H1 (cell line): ENCODE measurements at regions not wholly inside any gene's neighbourhood (a gene's known extent, or its start where the extent isn't known, plus 50 kb on each side); places are given as distances from the start of the nearest gene placed in this dataset.
A peak's percentile ranks its signal among the peaks of the same experiment; 100 is the strongest.

ENCODE experiments used
- CTCF ChIA-PET: fragments of 300-600 bp; sonication (Branson Sonifier 250); formaldehyde crosslinking; loops from one replicate; lab custom pipeline; 2021; ENCODE audit not compliant: partially characterized antibody; lab: Charles Lee
- POLR2A ChIA-PET: fragments of 300-600 bp; sonication (Branson Sonifier 250); formaldehyde crosslinking; loops from one replicate; lab custom pipeline; 2021; ENCODE audit warnings: inconsistent platforms; ENCODE audit not compliant: partially characterized antibody; lab: Charles Lee
- DNase-seq, 2 experiments: peaks; one replicate each; pipeline versions ENCODE4 v3.0.0 to v3.0.0-alpha.2; 2010 to 2022; ENCODE audit warnings: low spot score in 2 of 2, low read depth in 1 of 2, mixed read lengths in 1 of 2
- FAIRE-seq: peaks from 2 replicates; lab custom pipeline; 2011; peaks lifted over from hg19 to GRCh38; lab: Jason Lieb, UNC
- H2AFZ ChIP-seq: 2 replicates; pipeline ENCODE4 v1.8.1; 2012; ENCODE audit warnings: low read length, inconsistent platforms
- H2AK5ac ChIP-seq: 2 replicates; pipeline ENCODE4 v1.6.1; 2013; ENCODE audit warnings: low read depth, low read length
- H2BK120ac ChIP-seq: replicated peaks from 2 replicates; pipeline ENCODE3; 2013; ENCODE audit warnings: low read depth, low read length, inconsistent platforms
- H2BK12ac ChIP-seq: 2 replicates; pipeline ENCODE4 v1.6.1; 2013; ENCODE audit warnings: low read depth, low read length
- H2BK15ac ChIP-seq: 2 replicates; pipeline ENCODE4 v1.6.1; 2013; ENCODE audit warnings: low read length
- H2BK20ac ChIP-seq: 2 replicates; pipeline ENCODE4 v1.6.1; 2013; ENCODE audit warnings: low read length
- H2BK5ac ChIP-seq: 2 replicates; pipeline ENCODE4 v1.6.1; 2013; ENCODE audit warnings: low read depth, low read length
- H3K14ac ChIP-seq: 2 replicates; pipeline ENCODE4 v1.6.1; 2013; ENCODE audit warnings: inconsistent platforms; ENCODE audit not compliant: insufficient read length
- H3K18ac ChIP-seq: 2 replicates; pipeline ENCODE4 v1.6.1; 2013; ENCODE audit warnings: low read length; ENCODE audit errors: extremely low read depth
- H3K23ac ChIP-seq: 2 replicates; pipeline ENCODE4 v1.6.1; 2013; ENCODE audit warnings: inconsistent platforms; ENCODE audit not compliant: insufficient read length
- H3K23me2 ChIP-seq: 2 replicates; pipeline ENCODE4 v1.6.1; 2013; ENCODE audit warnings: low read depth, low read length
- H3K27ac ChIP-seq: 2 replicates; pipeline ENCODE4 v1.6.1; 2011; ENCODE audit warnings: low read depth, low read length, inconsistent platforms
- H3K27me3 ChIP-seq, 4 experiments: replicated peaks in 1 of 4; 1 replicate in 1 of 4; 2 replicates in 3 of 4; pipeline versions ENCODE4 v1.6.1 to v1.8.1; 2011 to 2013; ENCODE audit warnings: low read length in 3 of 4, mild to moderate bottlenecking in 3 of 4, inconsistent platforms in 2 of 4, mixed read lengths in 2 of 4, moderate library complexity in 1 of 4; ENCODE audit not compliant: control insufficient read depth in 3 of 4, insufficient read depth in 3 of 4; ENCODE audit errors: extremely low read depth in 1 of 4
- H3K36me3 ChIP-seq, 4 experiments: 2 replicates each; pipeline versions ENCODE4 v1.6.1 to v1.8.1; 2011 to 2013; ENCODE audit warnings: mild to moderate bottlenecking in 4 of 4, low read length in 3 of 4, moderate library complexity in 2 of 4, control low read depth in 1 of 4, inconsistent platforms in 1 of 4; ENCODE audit not compliant: insufficient read depth in 4 of 4, control insufficient read depth in 2 of 4
- H3K4ac ChIP-seq: replicated peaks from 2 replicates; pipeline ENCODE3; 2013; ENCODE audit warnings: low read length, low read depth, mixed read lengths, inconsistent platforms; ENCODE audit not compliant: insufficient read length
- H3K4me1 ChIP-seq, 4 experiments: replicated peaks in 1 of 4; 1 replicate in 1 of 4; 2 replicates in 3 of 4; pipeline versions ENCODE4 v1.6.1 to v1.8.1; 2011 to 2013; ENCODE audit warnings: low read length in 3 of 4, inconsistent platforms in 2 of 4, mixed read lengths in 1 of 4; ENCODE audit not compliant: insufficient read depth in 4 of 4, control insufficient read depth in 3 of 4
- H3K4me2 ChIP-seq, 2 experiments: 2 replicates each; pipeline versions ENCODE4 v1.6.1 to v1.8.1; 2011 to 2013; ENCODE audit warnings: low read depth in 2 of 2, low read length in 2 of 2, control low read depth in 1 of 2, inconsistent platforms in 1 of 2, mild to moderate bottlenecking in 1 of 2; ENCODE audit not compliant: insufficient read depth in 1 of 2
- H3K4me3 ChIP-seq, 4 experiments: fragments of 200-600, 300-600 bp in 1 of 4; sonication (generic), shearing (Covaris generic), sonication (Bioruptor Twin) in 1 of 4; 2 replicates each; pipeline versions ENCODE4 v1.5.1 to v1.8.1; 2011 to 2016; ENCODE audit warnings: low read length in 4 of 4, low read depth in 3 of 4, control low read depth in 2 of 4, inconsistent platforms in 2 of 4, mild to moderate bottlenecking in 2 of 4, mixed read lengths in 1 of 4, moderate library complexity in 1 of 4; ENCODE audit not compliant: insufficient read depth in 2 of 4; ENCODE audit errors: extremely low read depth in 1 of 4
- H3K56ac ChIP-seq: replicated peaks from 2 replicates; pipeline ENCODE3; 2013; ENCODE audit warnings: low read depth, mild to moderate bottlenecking, mixed read lengths, low read length, inconsistent platforms; ENCODE audit not compliant: insufficient read length
- H3K79me1 ChIP-seq: 2 replicates; pipeline ENCODE4 v1.6.1; 2013; ENCODE audit warnings: low read depth, low read length, control low read depth
- H3K79me2 ChIP-seq, 2 experiments: 2 replicates each; pipeline versions ENCODE4 v1.6.1 to v1.8.1; 2012 to 2013; ENCODE audit warnings: low read length in 2 of 2, mild to moderate bottlenecking in 2 of 2, inconsistent platforms in 1 of 2; ENCODE audit not compliant: insufficient read depth in 2 of 2, control insufficient read depth in 1 of 2
- H3K9ac ChIP-seq, 4 experiments: replicated peaks in 1 of 4; 1 replicate in 1 of 4; 2 replicates in 3 of 4; pipeline versions ENCODE4 v1.6.1 to v1.8.1; 2011 to 2013; ENCODE audit warnings: low read depth in 3 of 4, low read length in 3 of 4, control low read depth in 2 of 4, mild to moderate bottlenecking in 2 of 4, moderate library complexity in 2 of 4, inconsistent platforms in 1 of 4; ENCODE audit errors: extremely low read depth in 1 of 4
- H3K9me3 ChIP-seq, 2 experiments: 2 replicates each; pipeline versions ENCODE4 v1.6.1 to v1.8.1; 2012 to 2013; ENCODE audit warnings: mild to moderate bottlenecking in 2 of 2, moderate library complexity in 2 of 2, control low read depth in 1 of 2, inconsistent platforms in 1 of 2, low read depth in 1 of 2, low read length in 1 of 2, mixed read lengths in 1 of 2; ENCODE audit not compliant: insufficient read depth in 2 of 2
- H4K20me1 ChIP-seq, 2 experiments: replicated peaks in 1 of 2; 2 replicates each; pipeline versions ENCODE3 to v1.8.1; 2011 to 2013; ENCODE audit warnings: inconsistent platforms in 2 of 2, low read length in 2 of 2, mild to moderate bottlenecking in 1 of 2; ENCODE audit not compliant: insufficient read depth in 2 of 2, control insufficient read depth in 1 of 2
- H4K5ac ChIP-seq: 2 replicates; pipeline ENCODE4 v1.6.1; 2013; ENCODE audit warnings: low read length, low read depth, mixed read lengths, inconsistent platforms; ENCODE audit not compliant: insufficient read length
- H4K8ac ChIP-seq: 2 replicates; pipeline ENCODE4 v1.8.0; 2013; ENCODE audit warnings: mild to moderate bottlenecking, moderate library complexity, low read length, inconsistent platforms; ENCODE audit not compliant: insufficient read depth; ENCODE audit errors: extremely low read depth
- H4K91ac ChIP-seq: replicated peaks from 2 replicates; pipeline ENCODE3; 2013; ENCODE audit warnings: low read length, mixed read lengths, inconsistent platforms; ENCODE audit not compliant: insufficient read length
- CBX8 ChIP-seq: fragments of 300-800, 300-1000 bp; sonication (generic); IDR thresholded peaks from 2 replicates; pipeline ENCODE4 v1.7.1; 2016; ENCODE audit warnings: low read depth, low read length, borderline replicate concordance
- EZH2 ChIP-seq: fragments of 200-600 bp; sonication (generic); IDR thresholded peaks from 2 replicates; pipeline ENCODE4 v1.7.1; 2012; ENCODE audit warnings: low read depth, mild to moderate bottlenecking, moderate library complexity, low read length, inconsistent platforms; ENCODE audit not compliant: severe bottlenecking
- HDAC6 ChIP-seq: IDR thresholded peaks from one replicate; pipeline ENCODE4 v1.7.1; 2012; ENCODE audit warnings: low read depth, mild to moderate bottlenecking, inconsistent platforms, low read length, moderate library complexity
- KDM4A ChIP-seq: IDR thresholded peaks from one replicate; pipeline ENCODE4 v1.7.1; 2012; ENCODE audit warnings: low read depth, mild to moderate bottlenecking, moderate library complexity, low read length, inconsistent platforms; ENCODE audit not compliant: severe bottlenecking
- MAFK ChIP-seq: IDR thresholded peaks from 2 replicates; pipeline ENCODE4 v1.6.1; 2012; ENCODE audit warnings: low read depth, mild to moderate bottlenecking, improper control_type of control experiment, low read length
- SIX5 ChIP-seq: IDR thresholded peaks from 2 replicates; pipeline ENCODE4 v1.6.1; 2011; ENCODE audit warnings: mild to moderate bottlenecking, low read depth, low read length
- SRF ChIP-seq: IDR thresholded peaks from 2 replicates; pipeline ENCODE4 v1.6.1; 2011; ENCODE audit warnings: mild to moderate bottlenecking, low read depth, low read length, moderate library complexity
- SUZ12 ChIP-seq: fragments of 200-600 bp; sonication (generic); IDR thresholded peaks from 2 replicates; pipeline ENCODE4 v1.6.1; 2012; ENCODE audit warnings: mild to moderate bottlenecking, inconsistent platforms, low read length, moderate library complexity, mixed read lengths
- TEAD4 ChIP-seq: IDR thresholded peaks from 2 replicates; pipeline ENCODE4 v1.6.1; 2012; ENCODE audit warnings: low read depth, low read length, inconsistent platforms, mixed read lengths
- WGBS, 2 experiments: shearing (Covaris generic) in 1 of 2; methylation state at CpG; one replicate each; pipeline versions ENCODE4 v1.1.6 to v1.1.7; 2013 to 2015; ENCODE audit warnings: low lambda C conversion rate in 2 of 2, mixed read lengths in 2 of 2, inconsistent platforms in 1 of 2, low coverage in 1 of 2, missing lambda C conversion rate in 1 of 2; ENCODE audit not compliant: insufficient replicate concordance in 2 of 2, insufficient coverage in 1 of 2, insufficient read length in 1 of 2; ENCODE audit errors: extremely low coverage in 1 of 2, missing lambda C conversion rate in 1 of 2; 5-methylcytosine and 5-hydroxymethylcytosine counted together
- TF ChIP-seq, protein P1 (sequence below): IDR thresholded peaks from 2 replicates; pipeline ENCODE4 v1.6.1; 2012; ENCODE audit warnings: inconsistent platforms

DNA sequence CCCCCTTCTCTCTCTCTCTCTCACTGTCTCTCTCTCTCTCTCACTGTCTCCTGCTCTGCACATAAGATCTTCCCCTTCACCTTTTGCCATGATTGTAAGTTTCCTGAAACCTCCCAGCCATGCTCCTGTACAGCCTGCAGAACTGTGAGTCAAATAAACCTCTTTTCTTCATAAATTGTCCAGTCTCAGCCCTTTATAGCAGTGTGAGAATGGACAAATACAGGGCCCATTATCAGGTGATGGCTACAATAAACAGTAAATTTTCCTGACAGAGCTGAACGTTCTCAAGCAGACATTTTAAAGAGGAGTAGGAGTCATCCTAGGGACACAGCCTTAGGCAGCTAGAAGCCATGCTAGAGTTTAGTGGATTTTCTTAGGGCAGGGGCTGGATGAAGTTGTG lies 1679.7 kb upstream of the B3GALT2 start:
- DNase-seq (no peak), FAIRE-seq (no peak)
- H3K4me3 ChIP-seq: no peak overlapping the region
- WGBS, 2 experiments: 93% methylated on average over 1 of the region's 1 CpG; no CpG with 5 or more reads in 1 of the 2 experiments
- ChIA-PET CTCF (no interaction called here), POLR2A (no interaction called here)
- H3K18ac ChIP-seq: no peak overlapping the region
- no peaks in the 10 kb centered on the region for H3K79me1 ChIP-seq
- no peak overlapping the region for H4K8ac ChIP-seq
- H2BK15ac ChIP-seq: no peak overlapping the region
- peak overlapping the region; percentile 44; the same call in 1 of the 2 replicates for H2AFZ ChIP-seq
- H3K14ac ChIP-seq: no peak overlapping the region
- H2BK12ac ChIP-seq: no peak overlapping the region
- H3K4me2 ChIP-seq: no peak overlapping the region
- H2BK20ac ChIP-seq: no peak overlapping the region
- no peak overlapping the region for H2BK120ac ChIP-seq
- H3K36me3 ChIP-seq: no peaks in the 10 kb centered on the region
- no peak overlapping the region for H2BK5ac ChIP-seq
- H3K9me3 ChIP-seq: peaks cover 0 to 3% of the 10 kb centered on the region in 2 experiments; a peak in 1 of 4 replicates
- H3K23me2 ChIP-seq: no peaks in the 10 kb centered on the region
- no peak overlapping the region for H2AK5ac ChIP-seq
- no peak overlapping the region for H3K56ac ChIP-seq
- no peak overlapping the region for H4K5ac ChIP-seq
- TF ChIP-seq EZH2: no peak
- TF ChIP-seq, protein P1, sequence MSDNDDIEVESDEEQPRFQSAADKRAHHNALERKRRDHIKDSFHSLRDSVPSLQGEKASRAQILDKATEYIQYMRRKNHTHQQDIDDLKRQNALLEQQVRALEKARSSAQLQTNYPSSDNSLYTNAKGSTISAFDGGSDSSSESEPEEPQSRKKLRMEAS: no peak
- no peak for TF ChIP-seq TEAD4
- TF ChIP-seq CBX8: no peak
- no peak for TF ChIP-seq SIX5
- TF ChIP-seq KDM4A: no peak
- TF ChIP-seq HDAC6: no peak
- TF ChIP-seq SRF: no peak
- TF ChIP-seq SUZ12: no peak
- no peak for TF ChIP-seq MAFK
- no peaks in the 10 kb centered on the region for H3K79me2 ChIP-seq
- no peak overlapping the region for H3K27ac ChIP-seq
- no peak overlapping the region for H4K91ac ChIP-seq
- no peaks in the 10 kb centered on the region for H3K27me3 ChIP-seq
- no peak overlapping the region for H3K4ac ChIP-seq
- no peak overlapping the region for H3K9ac ChIP-seq
- H3K23ac ChIP-seq: no peak overlapping the region
- H4K20me1 ChIP-seq: no peaks in the 10 kb centered on the region
- no peaks in the 10 kb centered on the region for H3K4me1 ChIP-seq
